Cerebellar cortex (tissue), 1 donor: ENCODE measurements at regions not wholly inside any gene's neighbourhood (a gene's known extent, or its start where the extent isn't known, plus 50 kb on each side); places are given as distances from the start of the nearest gene placed in this dataset.
A peak's percentile ranks its signal among the peaks of the same experiment; 100 is the strongest.

Source experiments
- DNase-seq: peaks from one replicate; pipeline ENCODE4 v3.0.0-alpha.2; 2015; ENCODE audit warnings: low spot score

DNA sequence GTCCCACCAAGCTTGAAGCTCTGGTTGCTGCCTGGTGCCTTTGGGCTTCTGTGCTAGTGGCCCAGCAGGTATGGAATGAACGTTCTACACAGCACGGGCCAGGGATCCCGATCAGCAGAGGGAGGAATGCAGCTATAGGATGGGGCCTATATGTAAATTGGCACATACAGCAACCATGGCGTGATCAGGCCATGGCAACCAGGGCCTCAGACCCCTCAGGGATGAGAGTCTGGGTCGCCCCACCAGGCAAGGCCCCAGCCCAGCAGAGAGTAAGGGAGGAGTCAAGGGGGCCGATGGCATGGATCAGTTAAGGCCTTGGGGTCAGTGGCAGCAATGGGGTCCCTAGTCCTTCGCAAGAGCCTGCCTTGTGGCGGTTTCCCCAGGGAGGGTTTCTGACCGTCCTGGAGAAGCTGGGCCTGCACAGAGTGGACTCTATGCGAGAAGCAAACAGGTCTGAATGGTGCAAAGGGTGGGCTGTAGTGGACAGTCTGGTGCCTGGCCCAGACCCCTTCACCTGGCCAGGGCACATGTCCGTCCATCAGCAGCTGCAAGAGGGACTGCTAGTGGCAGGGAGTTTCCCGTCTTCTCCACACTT is 98.2 kb upstream of the SLC22A11 start:
- no peak for DNase-seq

DNA sequence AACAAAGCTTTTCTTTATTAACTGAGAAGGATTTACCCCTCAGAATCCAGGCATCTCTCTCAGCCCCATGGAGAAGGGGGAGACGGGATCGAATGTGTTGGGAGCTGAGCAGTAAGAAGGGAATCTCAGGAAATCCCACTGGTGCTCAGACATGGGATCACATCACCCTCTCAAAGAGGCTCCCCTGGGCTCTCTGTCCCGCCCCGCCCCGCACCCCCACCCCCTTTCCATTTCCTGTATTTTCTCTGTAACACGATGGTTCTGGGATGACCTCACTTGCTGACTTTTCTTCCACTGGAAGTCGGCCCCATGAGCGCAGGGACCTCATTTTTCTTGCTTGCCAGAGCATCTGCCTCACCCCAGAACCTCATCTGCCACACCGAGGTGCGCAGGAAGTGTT is 96.7 kb upstream of the SLC22A11 start:
- no peak for DNase-seq

DNA sequence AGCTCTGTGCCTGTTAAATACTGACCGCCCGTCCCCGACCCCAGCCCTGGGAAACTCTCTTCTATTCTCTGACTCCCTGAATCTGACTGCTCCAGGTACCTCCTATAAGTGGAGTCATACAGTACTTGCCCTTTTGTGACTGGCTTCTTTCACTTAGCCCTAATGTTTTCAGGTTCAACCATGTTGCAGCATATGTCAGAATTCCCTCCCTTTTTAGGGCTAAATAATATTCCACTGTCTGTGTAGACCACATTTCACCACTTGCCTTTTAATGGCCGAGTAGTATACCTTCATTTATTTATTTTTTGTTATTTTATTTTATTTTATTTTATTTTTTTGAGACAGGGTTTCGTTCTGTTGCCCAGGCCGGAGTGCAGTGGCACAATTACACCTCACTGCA is 96.1 kb upstream of the SLC22A11 start:
- no peak for DNase-seq

DNA sequence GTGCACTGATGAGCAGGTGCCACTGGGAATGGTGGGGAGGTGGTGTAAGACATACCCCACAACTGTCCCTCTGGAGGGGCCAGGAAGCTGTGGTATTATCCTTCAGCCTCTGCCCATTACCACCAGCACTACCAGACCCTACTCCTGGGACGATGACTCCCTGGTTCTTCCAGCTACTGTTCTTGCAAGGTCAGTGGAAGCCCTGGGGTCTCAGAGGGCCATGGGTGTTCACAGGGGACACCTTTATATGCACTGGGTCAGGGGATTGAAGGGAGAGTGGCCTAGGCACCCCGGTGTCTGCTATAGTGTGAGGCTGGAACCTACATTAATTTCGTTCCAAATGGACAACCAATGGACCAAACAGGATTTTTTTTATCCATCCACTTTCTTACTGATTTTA is 94.7 kb upstream of the SLC22A11 start:
- DNase-seq, result no peak

DNA sequence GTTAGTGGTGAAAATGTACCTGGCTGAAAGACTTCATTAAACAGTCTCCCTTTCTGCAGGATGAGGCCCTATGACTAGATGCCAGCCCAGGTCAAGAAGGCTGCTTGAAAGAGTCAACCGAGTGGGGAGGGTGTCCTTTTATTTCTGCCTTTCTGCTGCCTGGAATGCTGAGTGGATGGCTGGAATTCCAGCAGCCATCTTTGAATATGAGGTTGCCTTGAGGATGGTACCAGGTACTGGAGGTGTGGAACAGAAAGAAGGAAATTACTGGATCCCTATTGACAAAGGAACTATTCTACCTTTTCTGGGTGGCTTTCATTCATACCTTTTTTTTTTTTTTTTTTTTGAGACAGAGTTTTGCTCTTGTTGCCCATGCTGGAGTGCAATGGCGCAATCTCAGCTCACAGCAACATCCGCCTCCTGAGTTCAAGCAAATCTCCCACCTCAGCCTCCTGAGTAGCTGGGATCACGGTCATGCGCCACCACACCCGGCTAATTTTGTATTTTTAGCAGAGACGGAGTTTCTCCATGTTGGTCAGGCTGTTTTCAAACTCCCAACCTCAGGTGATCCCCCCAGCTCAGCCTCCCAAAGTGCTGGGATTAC is 89.5 kb upstream of the SLC22A11 start:
- no peak for DNase-seq

DNA sequence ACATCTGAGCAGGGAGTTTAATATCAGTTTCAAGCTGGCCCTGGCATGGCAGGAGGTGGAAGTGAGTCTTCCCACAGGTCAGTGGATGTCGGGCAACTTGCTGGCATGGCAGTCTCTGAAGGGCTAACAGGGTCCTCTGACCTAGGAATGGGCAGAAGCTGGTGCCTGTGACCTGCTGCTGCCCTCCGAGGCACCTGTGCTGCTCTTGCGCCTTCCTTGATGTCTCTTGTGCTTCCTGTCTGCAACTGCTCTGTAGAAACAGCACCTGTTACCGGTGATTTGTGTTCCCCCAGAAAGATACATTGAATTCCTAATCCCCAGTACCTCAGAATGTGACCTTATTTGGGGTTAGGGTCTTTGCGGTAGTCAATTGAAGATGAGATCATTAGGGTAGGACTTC is 86.5 kb upstream of the SLC22A11 start:
- DNase-seq, result no peak

DNA sequence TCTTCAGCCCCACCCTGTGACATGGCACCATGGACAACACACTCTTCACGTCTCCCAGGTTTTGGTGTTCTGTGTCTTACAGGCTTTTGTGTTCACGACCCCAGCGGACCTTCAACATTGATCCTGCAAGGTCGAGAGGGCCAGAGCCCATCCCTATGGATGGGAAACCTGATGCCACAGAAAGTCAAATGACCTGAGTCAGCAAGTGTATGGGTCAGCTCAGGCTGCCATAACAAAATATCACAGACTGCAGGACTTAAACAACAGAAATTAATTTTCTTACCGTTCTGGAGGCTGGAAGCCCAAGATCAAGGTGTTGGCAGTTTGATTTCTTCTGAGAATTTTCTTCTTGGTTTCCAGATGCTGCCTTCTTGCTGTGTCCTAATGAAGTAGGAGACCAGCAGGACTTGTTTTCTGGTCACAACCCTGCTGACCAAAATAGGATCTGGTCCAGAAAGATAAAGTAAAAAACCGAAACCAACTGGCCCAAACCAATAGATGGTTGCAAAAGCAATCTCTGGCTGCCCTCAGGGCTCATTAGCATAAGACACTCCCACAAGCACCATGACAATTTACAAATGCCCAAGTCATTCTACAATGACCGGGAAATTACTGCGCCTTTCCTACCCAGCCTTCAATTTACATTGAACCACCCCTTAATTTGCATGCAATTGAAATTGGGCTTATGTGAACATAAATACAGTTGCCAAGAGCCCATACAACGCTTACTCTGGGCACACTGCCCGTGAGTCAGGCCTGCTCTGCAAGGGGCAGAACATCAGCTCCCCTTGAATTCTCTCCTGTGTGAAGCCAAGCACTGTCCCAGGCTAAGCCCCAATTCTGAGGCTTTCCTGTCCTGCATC is 82.9 kb upstream of the SLC22A11 start:
- no peak for DNase-seq

DNA sequence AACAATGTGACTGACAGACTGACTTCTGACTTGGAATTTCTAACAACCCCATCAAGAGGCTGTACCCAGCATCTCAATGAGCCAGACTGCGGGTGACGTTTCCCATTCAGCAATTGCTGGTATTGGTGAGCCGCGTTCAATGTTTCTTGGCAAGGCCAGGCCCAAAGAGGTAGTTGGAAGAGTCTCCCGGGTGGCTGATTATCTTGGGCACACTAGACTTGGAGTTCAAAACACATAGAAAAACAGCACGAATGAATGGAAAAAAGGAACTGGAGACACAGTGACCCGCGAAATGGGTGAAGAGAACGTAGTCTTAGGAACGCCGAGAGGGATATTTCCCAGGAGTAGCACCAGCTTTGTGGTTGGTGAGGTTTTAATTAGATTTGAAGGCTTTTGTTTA is 81.1 kb upstream of the SLC22A11 start:
- no peak for DNase-seq

DNA sequence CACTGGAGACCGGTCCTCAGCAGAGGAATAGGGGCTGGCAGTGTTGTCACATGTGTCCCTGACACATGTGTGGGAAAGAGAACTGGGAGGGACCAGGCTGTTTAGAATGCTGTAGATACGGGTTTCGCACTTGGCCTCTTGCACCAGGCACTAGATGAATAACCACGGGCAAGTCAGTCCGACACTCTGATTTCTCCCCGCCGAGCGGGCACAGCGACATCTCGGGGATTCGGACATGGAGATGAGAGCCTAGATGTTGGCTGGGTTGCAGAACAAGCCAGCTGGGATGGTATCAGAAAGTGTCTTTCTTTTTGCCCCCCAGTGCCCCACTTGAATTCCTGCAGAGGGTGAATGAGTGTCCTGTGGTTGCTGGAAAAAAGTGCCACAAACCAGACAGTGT is 80.6 kb upstream of the SLC22A11 start:
- DNase-seq, result no peak

DNA sequence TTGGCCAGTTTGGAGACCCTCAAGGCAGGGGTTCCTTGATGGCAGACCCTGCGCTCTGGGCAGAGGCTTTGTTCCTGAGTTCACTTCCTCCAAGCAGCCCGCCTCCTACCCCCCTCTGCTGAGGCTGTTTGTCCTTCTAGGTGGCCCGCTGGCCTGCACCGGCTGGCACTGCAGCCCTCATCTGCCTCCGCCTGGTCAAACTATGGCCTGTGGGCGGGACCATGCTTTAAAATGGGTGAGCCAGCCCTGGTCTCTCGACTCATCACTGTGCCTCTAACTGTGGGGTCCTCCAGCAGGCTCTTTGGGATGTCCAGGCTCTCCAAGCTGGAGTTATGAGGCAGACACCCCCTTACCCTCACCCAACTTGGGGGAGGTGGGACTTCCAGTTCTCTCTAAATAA is 78.9 kb upstream of the SLC22A11 start:
- no peak for DNase-seq

DNA sequence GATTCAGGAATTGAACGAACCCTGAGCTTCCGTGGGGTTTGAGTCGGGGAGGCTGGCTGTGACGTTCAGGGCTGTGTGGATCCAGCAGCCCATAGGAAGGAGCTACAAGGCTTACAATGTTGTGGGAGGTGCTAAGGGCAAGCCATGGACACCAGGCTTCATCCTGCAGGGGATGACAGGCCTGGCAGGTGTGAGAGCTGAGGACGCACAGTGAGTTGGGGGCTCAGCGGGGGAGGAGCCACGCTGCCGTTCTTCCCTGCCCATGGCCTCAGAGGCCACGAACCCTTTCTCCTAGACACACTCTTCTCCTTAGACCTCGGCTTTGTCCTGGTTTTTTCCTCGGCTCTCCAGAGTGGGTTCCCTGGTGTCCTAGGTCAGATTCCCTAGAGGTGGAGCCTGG is 78.1 kb upstream of the SLC22A11 start:
- DNase-seq, result no peak

DNA sequence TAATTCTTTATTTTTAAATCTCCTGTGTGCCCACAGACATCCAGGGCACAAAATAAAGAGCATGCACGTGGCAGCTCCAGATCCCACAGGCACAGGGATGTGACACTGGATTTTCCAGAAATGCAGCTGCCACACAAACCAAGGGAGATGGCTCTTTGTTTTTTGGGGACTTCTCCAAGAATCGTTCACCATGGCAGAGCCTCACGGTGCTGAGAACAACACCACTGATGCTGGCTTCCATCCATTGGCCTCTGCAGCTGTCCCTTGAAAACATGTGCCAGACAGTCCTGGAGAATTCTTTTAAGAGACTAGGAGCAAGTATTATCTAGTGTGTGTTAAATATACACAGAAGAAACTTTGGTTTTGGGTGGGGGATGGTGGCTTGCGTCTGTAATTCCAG is 73.2 kb upstream of the SLC22A11 start:
- peak; percentile 19 for DNase-seq

DNA sequence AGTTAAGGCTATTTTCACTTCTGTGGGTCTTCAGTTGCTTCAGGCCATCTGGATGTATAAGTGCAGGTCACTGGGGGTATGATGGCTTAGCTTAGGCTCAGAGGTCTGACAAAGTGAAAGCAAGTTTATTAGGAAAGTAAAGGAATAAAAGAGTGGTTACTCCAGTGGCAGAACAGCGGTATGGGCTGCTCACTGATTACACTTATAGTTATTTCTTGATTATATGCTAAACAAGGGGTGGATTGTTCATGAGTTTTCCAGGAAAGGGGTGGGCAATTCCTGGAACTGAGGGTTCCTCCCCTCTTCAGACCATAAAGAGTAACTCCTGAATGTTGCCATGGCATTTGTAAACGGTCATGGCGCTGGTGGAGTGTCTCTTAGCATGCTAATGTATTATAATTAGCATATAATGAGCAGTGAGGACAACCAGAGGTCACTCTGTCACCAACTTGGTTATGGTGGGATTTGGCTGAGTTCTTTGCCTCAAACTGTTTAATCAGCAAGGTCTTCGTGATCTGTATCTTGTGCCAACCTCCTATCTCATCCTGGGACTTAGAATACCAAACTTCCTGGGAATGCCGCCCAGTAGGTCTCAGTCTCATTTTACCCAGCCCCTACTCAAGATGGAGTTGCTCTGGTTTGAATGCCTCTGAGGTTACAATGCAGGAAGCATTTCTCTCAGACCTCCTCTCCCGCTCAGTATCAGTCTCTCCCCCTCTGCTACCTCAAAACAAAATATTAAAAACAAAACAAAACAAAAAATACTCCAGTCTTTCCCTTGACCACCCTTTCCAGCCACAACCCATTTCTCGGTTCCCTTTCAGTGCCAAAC is 71.3 kb upstream of the SLC22A11 start:
- no peak for DNase-seq

DNA sequence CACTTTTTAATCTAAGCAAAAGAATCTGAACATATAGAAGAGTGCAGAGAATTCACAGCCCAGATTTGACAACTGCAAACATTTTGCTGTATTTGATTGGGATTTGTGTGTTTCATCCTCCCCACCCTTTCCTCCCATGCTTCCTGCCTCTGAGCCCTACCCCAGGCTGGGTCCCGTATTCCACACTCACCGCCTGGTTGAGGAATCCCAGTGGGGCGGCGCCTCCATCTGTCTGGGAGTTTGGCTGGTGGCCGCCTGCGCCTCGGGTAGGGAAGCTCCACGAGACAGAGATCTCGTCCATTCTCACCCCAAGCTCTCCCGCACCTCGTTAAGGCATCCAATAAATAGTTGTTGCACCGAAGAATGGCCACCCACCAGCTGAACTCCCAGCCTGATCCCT is 70.7 kb upstream of the SLC22A11 start:
- peak; percentile 41 for DNase-seq

DNA sequence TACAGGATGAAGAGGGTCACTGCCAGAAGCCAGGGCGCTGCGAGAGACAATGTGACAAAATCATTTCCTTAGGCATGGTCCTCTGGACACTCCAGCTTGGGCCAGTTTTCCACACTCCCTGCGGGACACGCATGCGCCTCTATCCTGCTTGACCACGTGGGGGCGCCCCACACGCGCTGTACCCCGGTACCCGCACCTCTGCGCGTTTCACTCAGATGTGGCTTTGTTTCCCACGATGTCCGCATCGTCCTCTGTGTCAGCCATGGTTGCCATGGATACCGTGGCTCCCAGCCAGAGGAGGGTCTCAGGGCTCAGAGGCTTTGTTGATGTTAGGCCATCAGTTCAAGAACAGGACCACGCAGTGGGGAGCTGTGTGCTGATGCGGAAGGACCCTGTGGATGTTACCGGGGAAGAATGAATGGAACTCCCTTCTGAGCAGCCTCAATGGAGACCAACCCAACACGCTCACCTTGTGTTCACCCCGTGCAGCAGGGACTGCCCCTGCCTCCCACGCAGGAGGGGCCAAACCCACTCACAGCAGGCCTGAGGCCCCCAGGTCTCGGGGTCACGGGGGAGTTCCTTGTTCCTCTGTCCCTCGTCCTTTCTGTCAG is 65.8 kb upstream of the SLC22A11 start:
- DNase-seq, result peak; percentile 77

DNA sequence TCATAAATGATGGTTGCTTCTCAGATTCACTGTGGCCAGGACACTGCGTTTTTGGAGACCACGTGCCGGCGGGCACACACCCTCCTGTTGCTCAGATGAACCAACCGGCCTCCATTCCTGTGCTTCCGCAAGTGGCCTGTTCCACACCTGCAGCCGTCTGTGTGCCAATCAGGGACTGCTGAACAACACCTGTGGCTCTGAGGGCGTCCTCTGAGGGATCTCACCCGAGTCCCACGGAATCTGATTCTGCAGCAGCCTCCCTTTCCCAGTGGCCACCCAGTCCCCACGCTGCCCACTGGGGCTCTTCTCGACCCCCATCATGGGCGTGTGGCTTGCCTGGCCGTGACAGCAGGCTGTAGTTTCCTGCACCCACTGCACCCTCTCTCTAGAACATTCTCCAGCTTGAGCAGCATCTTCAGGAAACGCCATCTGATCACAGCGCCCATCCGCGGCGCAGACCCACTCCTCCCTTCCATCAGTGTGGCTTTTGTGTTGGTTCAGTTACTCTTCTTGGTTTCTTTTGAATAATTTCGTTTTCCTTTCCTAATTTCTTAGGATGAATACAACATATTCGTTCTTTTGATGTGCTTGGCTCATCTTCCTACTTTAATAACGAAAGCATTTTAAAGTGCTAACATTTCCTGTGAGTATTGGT is 65.1 kb upstream of the SLC22A11 start:
- DNase-seq, result no peak

DNA sequence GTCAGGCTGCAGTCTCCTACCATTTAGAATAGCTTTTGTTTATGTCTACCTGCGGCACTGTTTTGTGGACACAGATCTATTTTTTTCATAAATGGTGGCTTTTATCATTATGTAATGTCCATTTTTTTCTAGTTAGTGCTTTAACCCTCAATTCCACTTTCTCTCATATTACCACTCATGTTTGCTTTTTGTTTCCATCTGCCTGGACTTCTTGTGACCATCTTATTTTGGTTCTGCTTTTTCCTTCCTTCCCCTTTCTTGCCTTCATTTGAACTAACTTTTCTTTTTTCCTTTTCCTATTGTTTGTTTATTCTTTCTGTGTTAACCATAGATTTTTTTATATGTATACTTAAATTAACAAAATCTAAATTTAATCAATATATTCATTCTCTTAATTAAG is 63.2 kb upstream of the SLC22A11 start:
- no peak for DNase-seq

DNA sequence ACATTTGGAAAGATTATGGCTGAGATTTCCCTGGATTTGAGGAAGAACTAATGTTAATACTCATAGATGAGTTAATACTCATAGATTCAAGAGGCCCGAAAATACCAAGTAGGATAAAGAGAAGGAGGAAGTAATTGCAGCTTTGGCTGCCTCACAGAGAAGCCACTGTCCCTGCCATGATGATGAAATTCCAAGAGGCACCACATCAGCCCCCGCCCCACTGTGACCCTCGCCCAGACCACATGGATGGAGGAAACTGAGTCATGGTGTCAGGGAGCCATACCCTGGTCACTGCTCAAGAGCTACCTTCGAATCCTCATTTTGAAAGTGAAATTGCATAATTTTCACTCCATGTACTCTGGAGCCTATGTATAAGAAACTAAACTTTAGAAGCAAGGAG is 57.6 kb upstream of the SLC22A11 start:
- DNase-seq, result no peak

DNA sequence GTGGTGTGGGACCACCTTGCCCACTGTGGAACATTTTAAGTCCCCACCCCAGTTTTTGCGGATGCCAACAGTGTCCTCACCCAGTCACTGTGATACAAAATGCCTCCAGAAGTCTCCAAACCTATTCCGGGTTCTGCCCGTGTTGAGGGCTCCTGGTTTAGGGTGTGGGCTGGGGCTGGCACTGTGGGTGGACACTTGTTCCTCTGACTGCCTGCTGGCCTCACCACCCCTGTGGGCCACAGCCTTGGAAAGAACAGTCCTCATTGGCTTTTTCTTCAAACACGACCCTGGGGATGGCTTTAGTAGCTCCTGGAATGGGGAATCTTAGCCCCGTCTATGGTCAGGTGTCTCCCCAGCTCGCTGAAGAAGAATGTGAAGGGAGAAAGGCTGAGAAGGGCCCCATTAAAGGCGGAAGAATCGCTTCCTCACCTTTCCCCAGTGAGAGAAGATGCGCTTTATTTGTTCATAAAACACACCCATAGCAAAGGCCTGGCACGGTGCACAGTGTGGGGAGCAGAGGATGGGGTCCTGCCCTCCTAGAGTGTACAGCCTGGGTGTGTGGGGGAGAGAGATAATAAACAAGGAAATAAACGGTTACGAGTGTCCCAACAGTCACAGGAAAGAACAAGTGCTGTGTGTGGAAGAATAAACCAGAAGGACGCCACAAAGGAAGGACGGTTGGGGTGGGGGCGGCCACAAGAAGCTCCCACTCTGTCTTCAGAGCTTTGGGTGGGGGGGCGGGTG is 56.3 kb upstream of the SLC22A11 start:
- no peak for DNase-seq

DNA sequence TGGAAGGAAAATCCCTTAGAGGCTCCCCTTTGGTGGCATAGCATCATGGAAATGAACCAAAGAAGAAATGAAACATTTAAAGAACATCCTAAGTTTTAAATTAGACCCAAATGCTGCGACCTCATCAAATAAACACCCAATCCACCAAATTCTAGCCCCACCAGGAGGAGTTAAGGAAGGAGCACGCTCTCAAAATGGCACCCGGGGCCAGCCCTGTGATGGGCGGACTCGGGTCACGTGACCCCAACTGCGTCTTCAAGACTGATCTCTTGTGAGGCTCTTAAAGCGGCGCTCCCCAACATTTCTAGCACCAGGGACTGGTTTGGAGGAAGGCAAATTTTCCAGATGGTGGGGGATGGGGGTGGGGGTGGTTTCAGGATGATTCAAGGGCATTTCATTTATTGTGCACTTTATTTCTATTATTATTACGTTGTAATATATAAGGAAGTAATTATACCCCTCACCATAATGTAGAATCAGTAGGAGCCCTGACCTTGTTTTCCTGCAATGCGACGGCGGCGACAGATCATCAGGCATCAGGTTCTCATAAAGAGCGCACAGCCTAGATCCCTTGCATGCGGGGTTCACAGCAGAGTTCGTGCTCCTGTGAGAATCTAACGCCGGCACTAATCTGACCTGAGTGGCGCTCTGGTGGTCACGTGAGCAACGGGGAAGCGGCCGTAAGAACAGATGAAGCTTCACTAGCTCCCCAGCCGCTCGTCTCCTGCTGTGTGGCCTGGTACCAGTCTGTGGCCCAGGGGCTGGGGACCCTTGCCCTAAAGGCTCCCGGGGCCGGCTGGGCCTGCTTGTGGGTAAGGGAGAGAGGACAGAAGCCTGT is 55.3 kb upstream of the SLC22A11 start:
- DNase-seq, result no peak
